ENCODE measurements at regions not wholly inside any gene's neighbourhood (a gene's known extent, or its start where the extent isn't known, plus 50 kb on each side); places are given as distances from the start of the nearest gene placed in this dataset.
"Not testable (repeated sequence)": the region's sequence is repeated elsewhere in the genome, so short reads cannot be mapped to it uniquely, and the experiment has no call there.

GRCh38 chr1:228648647-228649383 is 86.5 kb upstream of the RHOU start:
- Histone ChIP-seq H3K36me3 (ENCODE audit: control insufficient read depth in 1 of 2, insufficient read depth in 2 of 2, low read length in 1 of 2) (no peaks in the 10 kb centered on the region), H3K27me3 (ENCODE audit: control insufficient read depth in 1 of 2, insufficient read depth in 2 of 2, low read length in 1 of 2) (no peaks in the 10 kb centered on the region), H3K4me1 (ENCODE audit: control insufficient read depth in 1 of 2, insufficient read depth in 2 of 2, low read length in 2 of 2) (no peaks in the 10 kb centered on the region), H3K4me3 (ENCODE audit: low read length in 2 of 2) (no peak overlapping the region), H3K27ac (ENCODE audit: low read depth in 1 of 2, low read length in 2 of 2) (no peak overlapping the region), H3K9me3 (ENCODE audit: control insufficient read depth, low read length) (no peaks in the 10 kb centered on the region)
- intact Hi-C loops (cut with DNase I) = no loop called here
- DNase-seq = no peak
- WGBS, 2 donors = 68 to 73% methylated on average over 16 of the region's 16 CpGs
- ATAC-seq (ENCODE audit: low FRiP score) = no peak

GRCh38 chr1:228650141-228650540 is 85.1 kb upstream of the RHOU start:
- Histone ChIP-seq H3K4me3 (ENCODE audit: low read length in 2 of 2) (no peak overlapping the region), H3K27ac (ENCODE audit: low read depth in 1 of 2, low read length in 2 of 2) (no peak overlapping the region), H3K27me3 (ENCODE audit: control insufficient read depth in 1 of 2, insufficient read depth in 2 of 2, low read length in 1 of 2) (no peaks in the 10 kb centered on the region), H3K36me3 (ENCODE audit: control insufficient read depth in 1 of 2, insufficient read depth in 2 of 2, low read length in 1 of 2) (no peaks in the 10 kb centered on the region), H3K4me1 (ENCODE audit: control insufficient read depth in 1 of 2, insufficient read depth in 2 of 2, low read length in 2 of 2) (no peaks in the 10 kb centered on the region), H3K9me3 (ENCODE audit: control insufficient read depth, low read length) (no peaks in the 10 kb centered on the region)
- 51 to 66% methylated on average over 20 to 23 of the region's 23 CpGs for WGBS, 2 donors
- ATAC-seq (ENCODE audit: low FRiP score) = no peak
- DNase-seq = peak in 1 of 2 donors; percentile 74
- intact Hi-C loops (cut with DNase I) = no loop called here

- Histone ChIP-seq H3K27me3 (ENCODE audit: control insufficient read depth in 1 of 2, insufficient read depth in 2 of 2, low read length in 1 of 2) (no peaks in the 10 kb centered on the region), H3K27ac (ENCODE audit: low read depth in 1 of 2, low read length in 2 of 2) (no peak overlapping the region), H3K9me3 (ENCODE audit: control insufficient read depth, low read length) (no peaks in the 10 kb centered on the region), H3K4me3 (ENCODE audit: low read length in 2 of 2) (no peak overlapping the region), H3K4me1 (ENCODE audit: control insufficient read depth in 1 of 2, insufficient read depth in 2 of 2, low read length in 2 of 2) (no peaks in the 10 kb centered on the region), H3K36me3 (ENCODE audit: control insufficient read depth in 1 of 2, insufficient read depth in 2 of 2, low read length in 1 of 2) (no peaks in the 10 kb centered on the region)
- no peak for ATAC-seq (ENCODE audit: low FRiP score)
- 96 to 100% methylated on average over 1 of the region's 1 CpG for WGBS, 2 donors
- intact Hi-C loops (cut with DNase I) = no loop called here
- no peak for DNase-seq
These were observed 84.3 kb upstream of the RHOU start for GRCh38 chr1:228650946-228651345.

GRCh38 chr1:228652116-228652515 is 83.2 kb upstream of the RHOU start:
- 96 to 100% methylated on average over 1 of the region's 1 CpG for WGBS, 2 donors
- no peaks in the 10 kb centered on the region for H3K27me3 ChIP-seq (ENCODE audit: control insufficient read depth in 1 of 2, insufficient read depth in 2 of 2, low read length in 1 of 2)
- no peak overlapping the region for H3K4me3 ChIP-seq (ENCODE audit: low read length in 2 of 2)
- intact Hi-C loops (cut with DNase I) = no loop called here
- no peaks in the 10 kb centered on the region for H3K36me3 ChIP-seq (ENCODE audit: control insufficient read depth in 1 of 2, insufficient read depth in 2 of 2, low read length in 1 of 2)
- no peaks in the 10 kb centered on the region for H3K4me1 ChIP-seq (ENCODE audit: control insufficient read depth in 1 of 2, insufficient read depth in 2 of 2, low read length in 2 of 2)
- H3K27ac ChIP-seq (ENCODE audit: low read depth in 1 of 2, low read length in 2 of 2) = no peak overlapping the region
- DNase-seq (no peak), ATAC-seq (ENCODE audit: low FRiP score) (no peak)
- no peaks in the 10 kb centered on the region for H3K9me3 ChIP-seq (ENCODE audit: control insufficient read depth, low read length)

- WGBS, 2 donors = 93 to 94% methylated on average over 7 of the region's 7 CpGs
- H3K4me3 ChIP-seq (ENCODE audit: low read length in 2 of 2); intact Hi-C loops (cut with DNase I); ATAC-seq (ENCODE audit: low FRiP score); H3K36me3 ChIP-seq (ENCODE audit: control insufficient read depth in 1 of 2, insufficient read depth in 2 of 2, low read length in 1 of 2); H3K27me3 ChIP-seq (ENCODE audit: control insufficient read depth in 1 of 2, insufficient read depth in 2 of 2, low read length in 1 of 2); DNase-seq; H3K9me3 ChIP-seq (ENCODE audit: control insufficient read depth, low read length); H3K4me1 ChIP-seq (ENCODE audit: control insufficient read depth in 1 of 2, insufficient read depth in 2 of 2, low read length in 2 of 2); H3K27ac ChIP-seq (ENCODE audit: low read depth in 1 of 2, low read length in 2 of 2): not testable (repeated sequence)
These were observed 82.2 kb upstream of the RHOU start for GRCh38 chr1:228653057-228653456.

GRCh38 chr1:228653748-228654147 is 81.5 kb upstream of the RHOU start:
- H3K36me3 ChIP-seq (ENCODE audit: control insufficient read depth in 1 of 2, insufficient read depth in 2 of 2, low read length in 1 of 2) = no peaks in the 10 kb centered on the region
- H3K4me1 ChIP-seq (ENCODE audit: control insufficient read depth in 1 of 2, insufficient read depth in 2 of 2, low read length in 2 of 2) = no peaks in the 10 kb centered on the region
- DNase-seq (no peak), ATAC-seq (ENCODE audit: low FRiP score) (no peak)
- intact Hi-C loops (cut with DNase I) = no loop called here
- H3K4me3 ChIP-seq (ENCODE audit: low read length in 2 of 2) = no peak overlapping the region
- no peaks in the 10 kb centered on the region for H3K27me3 ChIP-seq (ENCODE audit: control insufficient read depth in 1 of 2, insufficient read depth in 2 of 2, low read length in 1 of 2)
- 97 to 98% methylated on average over 1 of the region's 1 CpG for WGBS, 2 donors
- H3K27ac ChIP-seq (ENCODE audit: low read depth in 1 of 2, low read length in 2 of 2) = no peak overlapping the region
- H3K9me3 ChIP-seq (ENCODE audit: control insufficient read depth, low read length) = no peaks in the 10 kb centered on the region

- no peaks in the 10 kb centered on the region for H3K4me1 ChIP-seq (ENCODE audit: control insufficient read depth in 1 of 2, insufficient read depth in 2 of 2, low read length in 2 of 2)
- no peaks in the 10 kb centered on the region for H3K27me3 ChIP-seq (ENCODE audit: control insufficient read depth in 1 of 2, insufficient read depth in 2 of 2, low read length in 1 of 2)
- H3K9me3 ChIP-seq (ENCODE audit: control insufficient read depth, low read length) = no peaks in the 10 kb centered on the region
- intact Hi-C loops (cut with DNase I) = no loop called here
- ATAC-seq (ENCODE audit: low FRiP score) (no peak), DNase-seq (no peak)
- H3K4me3 ChIP-seq (ENCODE audit: low read length in 2 of 2) = no peak overlapping the region
- 90 to 97% methylated on average over 3 of the region's 3 CpGs for WGBS, 2 donors
- H3K36me3 ChIP-seq (ENCODE audit: control insufficient read depth in 1 of 2, insufficient read depth in 2 of 2, low read length in 1 of 2) = no peaks in the 10 kb centered on the region
- no peak overlapping the region for H3K27ac ChIP-seq (ENCODE audit: low read depth in 1 of 2, low read length in 2 of 2)
These were observed 79.4 kb upstream of the RHOU start for GRCh38 chr1:228655796-228656394.

- 87 to 90% methylated on average over 5 of the region's 5 CpGs for WGBS, 2 donors
- H3K36me3 ChIP-seq (ENCODE audit: control insufficient read depth in 1 of 2, insufficient read depth in 2 of 2, low read length in 1 of 2); H3K27me3 ChIP-seq (ENCODE audit: control insufficient read depth in 1 of 2, insufficient read depth in 2 of 2, low read length in 1 of 2); ATAC-seq (ENCODE audit: low FRiP score); H3K4me1 ChIP-seq (ENCODE audit: control insufficient read depth in 1 of 2, insufficient read depth in 2 of 2, low read length in 2 of 2); DNase-seq; H3K4me3 ChIP-seq (ENCODE audit: low read length in 2 of 2); H3K27ac ChIP-seq (ENCODE audit: low read depth in 1 of 2, low read length in 2 of 2); H3K9me3 ChIP-seq (ENCODE audit: control insufficient read depth, low read length): not testable (repeated sequence)
- intact Hi-C loops (cut with DNase I) = loop anchor here in 1 of 2 donors (5.0 kb wide), 1 partner anchor 595 kb away; no protein-coding TSS in a partner anchor
These were observed 73.1 kb upstream of the RHOU start for GRCh38 chr1:228662007-228662689.
